GM23338 (cell line): ENCODE measurements at regions not wholly inside any gene's neighbourhood (a gene's known extent, or its start where the extent isn't known, plus 50 kb on each side); places are given as distances from the start of the nearest gene placed in this dataset.

ENCODE experiments used
- ATAC-seq: fragments of 200-7000 bp; cut with Tn5 transposase; 3 replicates; pipeline ENCODE4 v1.9.1; 2020
- DNase-seq: peaks from one replicate; pipeline ENCODE4 v3.0.0-alpha.2; 2015; ENCODE audit warnings: low spot score
- H2AFZ ChIP-seq: fragments of 200-600 bp; sonication (generic); 2 replicates; pipeline ENCODE4 v1.8.0; 2016; ENCODE audit warnings: antibody characterized with exemption, mild to moderate bottlenecking, moderate library complexity
- H3F3A ChIP-seq: fragments of 200-600 bp; sonication (generic); replicated peaks from 2 replicates; pipeline ENCODE4 v1.8.0; 2017; ENCODE audit warnings: antibody characterized with exemption, mixed run types, low read depth
- H3K27ac ChIP-seq: fragments of 200-600 bp; sonication (generic); 2 replicates; pipeline ENCODE4 v1.6.1; 2016; ENCODE audit warnings: low read depth
- H3K27me3 ChIP-seq: fragments of 200-600 bp; sonication (generic); 2 replicates; pipeline ENCODE4 v1.8.0; 2016; ENCODE audit warnings: mild to moderate bottlenecking, mixed run types, moderate library complexity; ENCODE audit not compliant: insufficient read depth
- H3K36me3 ChIP-seq: fragments of 200-600 bp; sonication (generic); 2 replicates; pipeline ENCODE4 v1.8.0; 2016; ENCODE audit warnings: mild to moderate bottlenecking; ENCODE audit not compliant: insufficient read depth
- H3K4me1 ChIP-seq: fragments of 200-600 bp; sonication (generic); 2 replicates; pipeline ENCODE4 v1.8.0; 2016; ENCODE audit warnings: mild to moderate bottlenecking, moderate library complexity; ENCODE audit not compliant: insufficient read depth
- H3K4me2 ChIP-seq: fragments of 200-600 bp; sonication (generic); 2 replicates; pipeline ENCODE4 v1.7.1; 2017; ENCODE audit warnings: mixed run types
- H3K4me3 ChIP-seq: fragments of 200-600 bp; sonication (generic); 2 replicates; pipeline ENCODE4 v1.6.1; 2016; ENCODE audit warnings: mixed run types
- H3K79me2 ChIP-seq: fragments of 200-600 bp; sonication (generic); replicated peaks from 2 replicates; pipeline ENCODE4 v1.8.0; 2017; ENCODE audit warnings: mild to moderate bottlenecking; ENCODE audit not compliant: insufficient read depth
- H3K9me2 ChIP-seq: fragments of 200-600 bp; sonication (generic); 2 replicates; pipeline ENCODE4 v1.8.0; 2017; ENCODE audit not compliant: insufficient read depth
- H4K20me1 ChIP-seq: fragments of 200-600 bp; sonication (generic); replicated peaks from 2 replicates; pipeline ENCODE4 v1.8.0; 2017; ENCODE audit warnings: mild to moderate bottlenecking; ENCODE audit not compliant: insufficient read depth
- H3K27ac Mint-ChIP-seq: 2 replicates; pipeline ENCODE4 v1.8.0; 2020; ENCODE audit warnings: inconsistent platforms, mild to moderate bottlenecking, moderate library complexity, mixed read lengths
- H3K27me3 Mint-ChIP-seq: 3 replicates; pipeline ENCODE4 v1.8.0; 2022; ENCODE audit warnings: low read depth, mild to moderate bottlenecking, moderate library complexity, mixed read lengths, inconsistent platforms; ENCODE audit not compliant: insufficient read depth, poor library complexity
- H3K36me3 Mint-ChIP-seq: 3 replicates; pipeline ENCODE4 v1.8.0; 2021; ENCODE audit warnings: low read depth, mild to moderate bottlenecking, inconsistent platforms, moderate library complexity, mixed read lengths
- H3K4me1 Mint-ChIP-seq: 3 replicates; pipeline ENCODE4 v1.8.0; 2020; ENCODE audit warnings: mild to moderate bottlenecking, inconsistent platforms, mixed read lengths
- H3K4me3 Mint-ChIP-seq: 3 replicates; pipeline ENCODE4 v1.8.0; 2021; ENCODE audit warnings: moderate library complexity, mild to moderate bottlenecking, inconsistent platforms, mixed read lengths
- H3K9me3 Mint-ChIP-seq: 3 replicates; pipeline ENCODE4 v1.8.0; 2020; ENCODE audit warnings: moderate library complexity, mild to moderate bottlenecking, inconsistent platforms, mixed read lengths
- CREB1 ChIP-seq: fragments of 250-450 bp; sonication (Bioruptor Pico); IDR thresholded peaks from 2 replicates; pipeline ENCODE4 v1.5.0; 2020; ENCODE audit warnings: low read depth, mild to moderate bottlenecking, moderate library complexity
- CTCF ChIP-seq, 2 experiments: fragments of 200-600 bp in 1 of 2; sonication (generic) in 1 of 2; conservative IDR thresholded peaks; 2 replicates each; pipeline versions ENCODE4 v1.5.1 to v1.6.1; 2016 to 2017; ENCODE audit warnings: antibody characterized with exemption in 2 of 2, low read depth in 2 of 2, mild to moderate bottlenecking in 2 of 2, moderate library complexity in 1 of 2
- POLR2AphosphoS5 ChIP-seq: IDR thresholded peaks from 2 replicates; pipeline ENCODE4 v1.6.1; 2016; ENCODE audit warnings: antibody characterized with exemption, low read depth
- STAT1 ChIP-seq: IDR thresholded peaks from one replicate; pipeline ENCODE4 v1.6.1; 2016; ENCODE audit warnings: antibody characterized with exemption; ENCODE audit not compliant: unreplicated experiment
- TF ChIP-seq, protein P1 (sequence below): fragments of 250-450 bp; sonication (Bioruptor Pico); IDR thresholded peaks from 2 replicates; pipeline ENCODE4 v1.5.0; 2020; ENCODE audit warnings: mild to moderate bottlenecking, moderate library complexity

DNA sequence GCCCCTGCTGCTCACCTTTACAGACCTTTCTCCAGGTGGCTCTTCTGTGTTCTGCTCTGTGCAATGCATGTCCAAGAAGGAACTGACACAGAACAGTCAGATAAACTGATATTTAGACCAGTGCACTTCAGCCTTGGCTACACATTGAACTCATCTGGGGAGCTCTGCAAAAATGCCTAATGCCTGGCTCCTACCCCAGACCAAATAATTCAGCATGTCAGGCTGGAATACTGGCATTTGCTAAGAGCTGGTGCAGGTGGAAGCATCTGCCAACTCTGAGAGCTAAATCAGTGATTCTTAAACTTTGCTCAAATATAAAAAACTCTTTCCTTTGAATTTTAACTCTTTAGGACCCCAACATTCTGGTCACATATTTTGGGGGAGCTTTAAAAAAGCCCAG, 118.2 kb upstream of the TSC22D1 start:
- Histone ChIP-seq H3K9me2 (peaks cover 5% of the 10 kb centered on the region), H3K4me1 (no peaks in the 10 kb centered on the region), H3F3A (no peaks in the 10 kb centered on the region), H3K36me3 (no peaks in the 10 kb centered on the region), H4K20me1 (no peaks in the 10 kb centered on the region), H3K27ac (no peak overlapping the region), H3K4me2 (no peak overlapping the region), H3K27me3 (no peaks in the 10 kb centered on the region), H2AFZ (0 out of 2 replicates have a peak overlapping the region, but pooled peaks have one; percentile 32), H3K79me2 (no peaks in the 10 kb centered on the region), H3K4me3 (no peak overlapping the region)
- no peaks in the 10 kb centered on the region for H3K4me1 Mint-ChIP-seq
- H3K9me3 Mint-ChIP-seq, result no peaks in the 10 kb centered on the region
- DNase-seq (no peak), ATAC-seq (no peak)
- H3K27me3 Mint-ChIP-seq, result no peaks in the 10 kb centered on the region
- TF ChIP-seq POLR2AphosphoS5, result no peak
- TF ChIP-seq, protein P1, sequence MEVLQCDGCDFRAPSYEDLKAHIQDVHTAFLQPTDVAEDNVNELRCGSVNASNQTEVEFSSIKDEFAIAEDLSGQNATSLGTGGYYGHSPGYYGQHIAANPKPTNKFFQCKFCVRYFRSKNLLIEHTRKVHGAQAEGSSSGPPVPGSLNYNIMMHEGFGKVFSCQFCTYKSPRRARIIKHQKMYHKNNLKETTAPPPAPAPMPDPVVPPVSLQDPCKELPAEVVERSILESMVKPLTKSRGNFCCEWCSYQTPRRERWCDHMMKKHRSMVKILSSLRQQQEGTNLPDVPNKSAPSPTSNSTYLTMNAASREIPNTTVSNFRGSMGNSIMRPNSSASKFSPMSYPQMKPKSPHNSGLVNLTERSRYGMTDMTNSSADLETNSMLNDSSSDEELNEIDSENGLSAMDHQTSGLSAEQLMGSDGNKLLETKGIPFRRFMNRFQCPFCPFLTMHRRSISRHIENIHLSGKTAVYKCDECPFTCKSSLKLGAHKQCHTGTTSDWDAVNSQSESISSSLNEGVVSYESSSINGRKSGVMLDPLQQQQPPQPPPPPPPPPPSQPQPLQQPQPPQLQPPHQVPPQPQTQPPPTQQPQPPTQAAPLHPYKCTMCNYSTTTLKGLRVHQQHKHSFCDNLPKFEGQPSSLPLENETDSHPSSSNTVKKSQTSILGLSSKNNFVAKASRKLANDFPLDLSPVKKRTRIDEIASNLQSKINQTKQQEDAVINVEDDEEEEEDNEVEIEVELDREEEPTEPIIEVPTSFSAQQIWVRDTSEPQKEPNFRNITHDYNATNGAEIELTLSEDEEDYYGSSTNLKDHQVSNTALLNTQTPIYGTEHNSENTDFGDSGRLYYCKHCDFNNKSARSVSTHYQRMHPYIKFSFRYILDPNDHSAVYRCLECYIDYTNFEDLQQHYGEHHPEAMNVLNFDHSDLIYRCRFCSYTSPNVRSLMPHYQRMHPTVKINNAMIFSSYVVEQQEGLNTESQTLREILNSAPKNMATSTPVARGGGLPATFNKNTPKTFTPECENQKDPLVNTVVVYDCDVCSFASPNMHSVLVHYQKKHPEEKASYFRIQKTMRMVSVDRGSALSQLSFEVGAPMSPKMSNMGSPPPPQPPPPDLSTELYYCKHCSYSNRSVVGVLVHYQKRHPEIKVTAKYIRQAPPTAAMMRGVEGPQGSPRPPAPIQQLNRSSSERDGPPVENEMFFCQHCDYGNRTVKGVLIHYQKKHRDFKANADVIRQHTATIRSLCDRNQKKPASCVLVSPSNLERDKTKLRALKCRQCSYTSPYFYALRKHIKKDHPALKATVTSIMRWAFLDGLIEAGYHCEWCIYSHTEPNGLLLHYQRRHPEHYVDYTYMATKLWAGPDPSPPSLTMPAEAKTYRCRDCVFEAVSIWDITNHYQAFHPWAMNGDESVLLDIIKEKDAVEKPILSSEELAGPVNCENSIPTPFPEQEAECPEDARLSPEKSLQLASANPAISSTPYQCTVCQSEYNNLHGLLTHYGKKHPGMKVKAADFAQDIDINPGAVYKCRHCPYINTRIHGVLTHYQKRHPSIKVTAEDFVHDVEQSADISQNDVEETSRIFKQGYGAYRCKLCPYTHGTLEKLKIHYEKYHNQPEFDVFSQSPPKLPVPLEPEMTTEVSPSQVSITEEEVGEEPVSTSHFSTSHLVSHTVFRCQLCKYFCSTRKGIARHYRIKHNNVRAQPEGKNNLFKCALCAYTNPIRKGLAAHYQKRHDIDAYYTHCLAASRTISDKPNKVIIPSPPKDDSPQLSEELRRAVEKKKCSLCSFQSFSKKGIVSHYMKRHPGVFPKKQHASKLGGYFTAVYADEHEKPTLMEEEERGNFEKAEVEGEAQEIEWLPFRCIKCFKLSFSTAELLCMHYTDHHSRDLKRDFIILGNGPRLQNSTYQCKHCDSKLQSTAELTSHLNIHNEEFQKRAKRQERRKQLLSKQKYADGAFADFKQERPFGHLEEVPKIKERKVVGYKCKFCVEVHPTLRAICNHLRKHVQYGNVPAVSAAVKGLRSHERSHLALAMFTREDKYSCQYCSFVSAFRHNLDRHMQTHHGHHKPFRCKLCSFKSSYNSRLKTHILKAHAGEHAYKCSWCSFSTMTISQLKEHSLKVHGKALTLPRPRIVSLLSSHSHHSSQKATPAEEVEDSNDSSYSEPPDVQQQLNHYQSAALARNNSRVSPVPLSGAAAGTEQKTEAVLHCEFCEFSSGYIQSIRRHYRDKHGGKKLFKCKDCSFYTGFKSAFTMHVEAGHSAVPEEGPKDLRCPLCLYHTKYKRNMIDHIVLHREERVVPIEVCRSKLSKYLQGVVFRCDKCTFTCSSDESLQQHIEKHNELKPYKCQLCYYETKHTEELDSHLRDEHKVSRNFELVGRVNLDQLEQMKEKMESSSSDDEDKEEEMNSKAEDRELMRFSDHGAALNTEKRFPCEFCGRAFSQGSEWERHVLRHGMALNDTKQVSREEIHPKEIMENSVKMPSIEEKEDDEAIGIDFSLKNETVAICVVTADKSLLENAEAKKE (CRISPR knock-in tag), result no peak
- no peak for TF ChIP-seq CTCF (conservative IDR thresholded peaks at IDR 0.05; ENCODE audit: low read depth in 2 of 2)
- H3K27ac Mint-ChIP-seq, result no peak overlapping the region
- no peak overlapping the region for H3K4me3 Mint-ChIP-seq
- no peaks in the 10 kb centered on the region for H3K36me3 Mint-ChIP-seq

DNA sequence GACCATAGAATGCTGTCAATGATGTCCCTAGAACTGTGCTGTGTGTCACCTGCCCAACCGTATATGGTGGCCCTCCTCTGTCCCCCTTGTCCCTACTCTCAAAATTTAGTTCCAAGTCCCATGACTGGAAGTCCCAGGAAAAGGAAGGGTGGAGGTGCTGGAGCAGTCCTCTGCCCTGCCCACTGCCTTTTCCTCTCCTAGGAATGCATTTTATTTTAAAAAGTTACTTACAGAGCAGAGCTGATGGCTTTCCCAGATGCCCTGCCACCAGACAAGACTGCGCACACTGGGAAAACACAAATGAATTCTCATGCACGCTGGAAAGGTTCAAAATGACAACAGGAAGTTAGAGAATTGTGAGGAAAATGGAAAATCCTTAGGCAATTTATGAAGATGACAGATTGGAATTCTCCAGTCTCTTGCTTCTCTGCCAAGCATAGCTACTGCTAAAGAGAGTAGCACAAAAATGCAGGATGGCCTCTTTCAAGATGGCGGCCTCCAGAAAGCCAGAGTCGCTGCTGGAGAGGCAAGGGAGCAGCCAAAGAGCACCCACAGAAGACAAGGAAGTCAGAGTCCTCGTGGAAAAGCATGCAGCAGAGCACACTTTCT, 117.1 kb upstream of the TSC22D1 start:
- H3K27ac Mint-ChIP-seq, result no peak overlapping the region
- ATAC-seq (no peak), DNase-seq (no peak)
- no peaks in the 10 kb centered on the region for H3K4me1 Mint-ChIP-seq
- H3F3A ChIP-seq, result no peaks in the 10 kb centered on the region
- no peaks in the 10 kb centered on the region for H3K79me2 ChIP-seq
- H3K4me2 ChIP-seq, result no peak overlapping the region
- H3K4me3 Mint-ChIP-seq, result no peak overlapping the region
- no peaks in the 10 kb centered on the region for H3K4me1 ChIP-seq
- H2AFZ ChIP-seq, result peak overlapping the region; percentile 32; the same call in 1 of the 2 replicates
- H3K4me3 ChIP-seq, result no peak overlapping the region
- peaks cover 5% of the 10 kb centered on the region for H3K9me2 ChIP-seq
- no peaks in the 10 kb centered on the region for H3K36me3 ChIP-seq
- H4K20me1 ChIP-seq, result no peaks in the 10 kb centered on the region
- H3K9me3 Mint-ChIP-seq, result no peaks in the 10 kb centered on the region
- H3K27ac ChIP-seq, result no peak overlapping the region
- no peaks in the 10 kb centered on the region for H3K36me3 Mint-ChIP-seq
- H3K27me3 Mint-ChIP-seq, result no peaks in the 10 kb centered on the region
- no peaks in the 10 kb centered on the region for H3K27me3 ChIP-seq
- no peak for TF ChIP-seq CREB1 (CRISPR knock-in tag)
- TF ChIP-seq STAT1, result no peak
